IPS DF 6.9 (cell line): ENCODE measurements at regions not wholly inside any gene's neighbourhood (a gene's known extent, or its start where the extent isn't known, plus 50 kb on each side); places are given as distances from the start of the nearest gene placed in this dataset.
"Not testable (repeated sequence)": the region's sequence is repeated elsewhere in the genome, so short reads cannot be mapped to it uniquely, and the experiment has no call there.

ENCODE experiments used
- DNase-seq: peaks from one replicate; pipeline ENCODE4 v3.0.0-alpha.2; 2013; ENCODE audit warnings: low read depth, low spot score
- H3K27ac ChIP-seq: one replicate; pipeline ENCODE4 v1.5.1; 2013; ENCODE audit warnings: low read length, control low read depth
- H3K27me3 ChIP-seq: 2 replicates; pipeline ENCODE4 v1.6.1; 2013; ENCODE audit warnings: mild to moderate bottlenecking, low read length; ENCODE audit not compliant: control insufficient read depth, insufficient read depth
- H3K36me3 ChIP-seq: 2 replicates; pipeline ENCODE4 v1.6.1; 2013; ENCODE audit warnings: low read length; ENCODE audit not compliant: control insufficient read depth, insufficient read depth
- H3K4me1 ChIP-seq: 2 replicates; pipeline ENCODE4 v1.6.1; 2013; ENCODE audit warnings: low read length; ENCODE audit not compliant: control insufficient read depth, insufficient read depth
- H3K4me3 ChIP-seq: 2 replicates; pipeline ENCODE4 v1.5.1; 2013; ENCODE audit warnings: mild to moderate bottlenecking, low read length
- H3K9me3 ChIP-seq: 2 replicates; pipeline ENCODE4 v1.6.1; 2013; ENCODE audit warnings: low read length, inconsistent platforms; ENCODE audit not compliant: control insufficient read depth, insufficient read depth
- WGBS: extraction: QIAGEN DNeasy Blood & Tissue Kit; methylation state at CpG from one replicate; pipeline ENCODE4 v1.1.7; 2013; ENCODE audit warnings: mixed read lengths, missing lambda C conversion rate; ENCODE audit not compliant: insufficient read length, insufficient coverage; 5-methylcytosine and 5-hydroxymethylcytosine counted together

GRCh38 chr5:174491761-174492350 is 232.5 kb upstream of the MSX2 start:
- DNase-seq: no peak
- no peak overlapping the region for H3K27ac ChIP-seq
- no CpG with 5 or more reads among the region's 4 CpGs for WGBS

DNA sequence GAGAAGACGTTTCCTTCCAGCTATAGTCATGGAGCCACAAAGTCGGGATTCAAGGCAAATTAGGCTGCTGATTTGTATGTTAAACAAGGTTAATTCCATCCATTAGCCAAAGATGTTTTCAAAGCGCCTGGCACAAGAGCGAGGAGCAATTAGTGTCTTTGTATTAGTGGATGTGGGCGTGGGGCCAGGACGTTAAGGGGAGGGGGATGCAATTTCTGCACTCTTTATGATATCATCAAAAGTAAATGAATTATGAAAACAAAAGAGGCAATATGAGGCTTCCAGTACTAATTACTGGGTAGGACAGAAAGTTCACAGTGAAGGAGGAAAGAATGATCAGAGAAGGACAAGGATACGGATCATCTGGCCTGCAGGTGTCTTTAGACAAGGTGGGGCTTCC is 230.9 kb upstream of the MSX2 start:
- Histone ChIP-seq H3K4me3 (no peak overlapping the region), H3K9me3 (no peaks in the 10 kb centered on the region; the same call in 1 of the 2 replicates), H3K36me3 (no peaks in the 10 kb centered on the region), H3K27ac (no peak overlapping the region), H3K4me1 (no peaks in the 10 kb centered on the region), H3K27me3 (no peaks in the 10 kb centered on the region)
- no CpG with 5 or more reads among the region's 7 CpGs for WGBS
- no peak for DNase-seq

More at GRCh38 chr5:174491761-174492350, 232.5 kb upstream of the MSX2 start:
- no peak overlapping the region for H3K4me3 ChIP-seq
- no peaks in the 10 kb centered on the region for H3K36me3 ChIP-seq
- no peaks in the 10 kb centered on the region for H3K27me3 ChIP-seq
- no peaks in the 10 kb centered on the region for H3K9me3 ChIP-seq
- H3K4me1 ChIP-seq: no peaks in the 10 kb centered on the region

DNA sequence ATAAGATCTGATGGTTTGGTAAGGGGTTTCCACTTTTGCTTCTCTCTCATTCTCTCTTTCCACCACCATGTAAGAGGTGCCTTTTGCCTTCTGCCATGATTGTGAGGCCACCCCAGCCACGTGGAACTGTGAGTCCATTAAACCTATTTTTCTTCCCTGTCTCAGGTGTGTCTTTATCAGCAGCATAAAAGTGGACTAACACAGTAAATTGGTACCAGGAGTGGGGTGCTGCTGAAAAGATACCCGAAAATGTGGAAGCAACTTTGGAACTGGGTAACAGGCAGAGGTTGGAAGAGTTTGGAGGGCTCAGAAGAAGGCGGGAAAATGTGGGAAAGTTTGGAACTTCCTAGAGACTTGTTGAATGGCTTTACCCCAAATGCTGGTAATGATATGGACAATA is 226.4 kb upstream of the MSX2 start:
- H3K9me3 ChIP-seq, H3K4me3 ChIP-seq, H3K27ac ChIP-seq, H3K36me3 ChIP-seq, H3K27me3 ChIP-seq, H3K4me1 ChIP-seq, DNase-seq: not testable (repeated sequence)
- WGBS: no CpG with 5 or more reads among the region's 3 CpGs

- DNase-seq, H3K27me3 ChIP-seq, H3K27ac ChIP-seq, H3K36me3 ChIP-seq, H3K4me1 ChIP-seq, H3K9me3 ChIP-seq, H3K4me3 ChIP-seq: not testable (repeated sequence)
- WGBS: no CpG with 5 or more reads among the region's 4 CpGs
Observed at GRCh38 chr5:174498575-174498974, 225.8 kb upstream of the MSX2 start.

- Histone ChIP-seq H3K4me3 (no peak overlapping the region), H3K9me3 (no peaks in the 10 kb centered on the region; the same call in 1 of the 2 replicates), H3K36me3 (no peaks in the 10 kb centered on the region), H3K27me3 (no peaks in the 10 kb centered on the region), H3K27ac (no peak overlapping the region), H3K4me1 (no peaks in the 10 kb centered on the region)
- WGBS: no CpG with 5 or more reads among the region's 5 CpGs
- no peak for DNase-seq
Observed at GRCh38 chr5:174500636-174501035, 223.7 kb upstream of the MSX2 start.

DNA sequence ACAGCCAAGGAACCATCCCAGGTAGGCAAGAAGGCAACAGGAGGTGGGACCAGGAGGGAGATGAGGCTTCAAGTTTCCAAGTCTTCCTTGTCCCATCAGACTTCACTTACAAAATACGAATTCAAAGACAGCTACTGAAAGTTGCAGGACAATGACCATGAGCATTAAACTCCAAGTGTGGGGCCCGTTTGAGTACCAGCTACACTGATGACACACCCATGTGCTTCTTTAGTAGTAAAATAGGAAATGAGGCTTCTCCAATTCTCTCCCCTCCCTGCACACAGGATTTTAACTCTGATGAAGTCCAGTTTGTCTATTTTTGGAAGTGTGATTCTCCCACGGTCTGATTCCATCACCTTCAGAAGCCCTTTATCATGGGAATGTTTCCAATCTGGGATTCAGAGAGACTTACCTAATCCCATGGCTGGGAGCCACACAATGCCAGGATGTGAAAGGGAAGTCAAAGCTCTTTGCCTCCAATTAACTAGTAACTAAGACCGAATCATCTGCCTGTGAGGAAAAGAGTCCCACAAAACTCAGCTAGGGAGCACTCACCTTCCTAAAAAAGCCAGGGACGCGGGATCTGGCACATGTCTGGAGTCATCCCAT is 222.8 kb upstream of the MSX2 start:
- H3K4me1 ChIP-seq: no peaks in the 10 kb centered on the region
- H3K9me3 ChIP-seq: no peaks in the 10 kb centered on the region; the same call in 1 of the 2 replicates
- DNase-seq: no peak
- no peaks in the 10 kb centered on the region for H3K36me3 ChIP-seq
- no peaks in the 10 kb centered on the region for H3K27me3 ChIP-seq
- no peak overlapping the region for H3K4me3 ChIP-seq
- no peak overlapping the region for H3K27ac ChIP-seq
- no CpG with 5 or more reads among the region's 6 CpGs for WGBS

DNA sequence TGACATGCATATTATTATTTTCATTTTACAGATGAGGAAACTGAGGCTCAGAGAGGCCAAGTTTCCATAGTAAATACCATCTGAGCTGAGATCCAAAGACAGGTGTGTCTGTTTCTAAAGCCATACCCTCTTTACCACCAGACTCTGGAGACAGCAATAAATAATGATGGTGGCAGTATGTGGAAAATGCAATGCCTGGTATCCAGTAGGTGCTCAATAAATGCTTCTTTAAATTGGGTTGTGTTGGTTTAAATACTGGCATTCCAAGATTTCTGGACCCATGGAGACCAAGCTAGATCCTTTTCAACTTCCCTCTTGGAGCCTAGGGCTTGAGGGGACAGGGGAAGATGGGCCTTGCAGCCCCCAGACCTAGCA is 221.3 kb upstream of the MSX2 start:
- Histone ChIP-seq H3K4me3 (no peak overlapping the region), H3K9me3 (no peaks in the 10 kb centered on the region; the same call in 1 of the 2 replicates), H3K36me3 (no peaks in the 10 kb centered on the region), H3K27ac (no peak overlapping the region), H3K27me3 (no peaks in the 10 kb centered on the region), H3K4me1 (no peaks in the 10 kb centered on the region)
- DNase-seq: no peak

- H3K9me3 ChIP-seq: no peaks in the 10 kb centered on the region; the same call in 1 of the 2 replicates
- no peaks in the 10 kb centered on the region for H3K36me3 ChIP-seq
- H3K4me3 ChIP-seq: no peak overlapping the region
- no peaks in the 10 kb centered on the region for H3K27me3 ChIP-seq
- DNase-seq: no peak
- H3K4me1 ChIP-seq: no peaks in the 10 kb centered on the region
- H3K27ac ChIP-seq: no peak overlapping the region
- no CpG with 5 or more reads among the region's 17 CpGs for WGBS
Observed at GRCh38 chr5:174503461-174504265, 220.7 kb upstream of the MSX2 start.

DNA sequence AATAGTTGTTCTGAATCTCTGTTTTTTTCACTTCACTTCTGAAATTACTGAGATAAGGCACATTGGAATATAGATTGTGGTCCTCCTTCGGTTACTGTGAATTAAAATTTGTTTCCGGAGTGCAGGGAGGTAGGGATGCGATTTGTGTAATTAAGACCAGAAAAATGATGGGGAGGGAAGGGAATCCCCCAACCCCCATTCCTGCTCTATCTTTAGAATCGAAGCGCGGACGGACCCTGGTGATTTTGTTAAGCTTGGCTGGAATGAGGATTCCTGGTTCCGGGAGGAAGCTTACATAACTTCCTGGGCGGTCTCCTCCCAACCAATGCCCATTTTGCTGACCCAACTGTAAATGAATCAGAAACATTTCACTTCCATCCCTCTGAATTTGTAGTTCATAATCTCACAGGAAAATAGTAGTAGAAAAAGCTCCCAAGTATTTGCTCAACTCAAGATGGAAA is 220.1 kb upstream of the MSX2 start:
- Histone ChIP-seq H3K27ac (no peak overlapping the region), H3K27me3 (no peaks in the 10 kb centered on the region), H3K9me3 (no peaks in the 10 kb centered on the region), H3K36me3 (no peaks in the 10 kb centered on the region), H3K4me1 (no peaks in the 10 kb centered on the region), H3K4me3 (no peak overlapping the region)
- DNase-seq: no peak
- WGBS: no CpG with 5 or more reads among the region's 9 CpGs

GRCh38 chr5:174505621-174506020 is 218.8 kb upstream of the MSX2 start:
- no peak overlapping the region for H3K27ac ChIP-seq
- H3K9me3 ChIP-seq: no peaks in the 10 kb centered on the region
- H3K4me1 ChIP-seq: no peaks in the 10 kb centered on the region
- no peaks in the 10 kb centered on the region for H3K36me3 ChIP-seq
- DNase-seq: no peak
- no CpG with 5 or more reads among the region's 4 CpGs for WGBS
- H3K4me3 ChIP-seq: no peak overlapping the region
- H3K27me3 ChIP-seq: no peaks in the 10 kb centered on the region
